ENCODE measurements at regions not wholly inside any gene's neighbourhood (a gene's known extent, or its start where the extent isn't known, plus 50 kb on each side); places are given as distances from the start of the nearest gene placed in this dataset.

DNA sequence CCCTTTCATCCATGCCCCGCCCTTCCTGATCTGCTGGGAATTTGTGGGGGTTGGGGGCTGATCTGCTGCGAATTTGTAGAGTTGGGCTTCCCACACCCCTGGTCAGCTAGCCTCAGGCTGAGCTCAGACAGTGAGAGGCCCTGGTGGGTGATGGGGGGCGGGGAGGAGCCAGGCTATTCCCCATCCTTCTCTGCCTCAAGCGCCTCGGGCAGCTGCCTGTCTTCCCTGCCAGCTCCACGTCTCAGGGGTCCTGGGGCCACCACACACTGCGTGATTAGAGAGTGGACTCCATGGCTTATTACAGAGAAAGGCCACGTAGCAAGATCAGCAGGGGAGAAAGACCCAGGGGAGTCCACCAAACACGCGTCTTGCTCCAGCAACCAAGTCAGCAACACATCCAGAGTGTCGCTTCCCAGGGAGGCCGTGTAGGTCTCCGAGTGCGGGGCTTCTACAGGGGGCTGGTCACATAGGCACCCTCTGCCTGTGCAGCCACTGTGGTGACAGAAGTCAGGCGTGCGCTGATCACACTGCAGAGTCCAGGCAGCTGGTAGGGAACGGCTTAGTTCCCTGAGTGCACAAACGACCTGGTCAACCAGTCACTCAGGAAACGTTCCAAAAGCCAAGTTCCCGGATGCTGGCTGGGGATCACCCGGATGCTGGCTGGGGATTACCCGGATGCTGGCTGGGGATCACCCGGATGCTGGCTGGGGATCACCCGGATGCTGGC is 254.4 kb upstream of the SFSWAP start:
- TF ChIP-seq POLR2A (IDR thresholded peaks at IDR 0.05; ENCODE audit: extremely low read depth, insufficient read length) = no peak
- TF ChIP-seq, protein P1, sequence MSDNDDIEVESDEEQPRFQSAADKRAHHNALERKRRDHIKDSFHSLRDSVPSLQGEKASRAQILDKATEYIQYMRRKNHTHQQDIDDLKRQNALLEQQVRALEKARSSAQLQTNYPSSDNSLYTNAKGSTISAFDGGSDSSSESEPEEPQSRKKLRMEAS (IDR thresholded peaks at IDR 0.05; ENCODE audit: low read depth, low read length) = no peak
- TF ChIP-seq, protein P2, sequence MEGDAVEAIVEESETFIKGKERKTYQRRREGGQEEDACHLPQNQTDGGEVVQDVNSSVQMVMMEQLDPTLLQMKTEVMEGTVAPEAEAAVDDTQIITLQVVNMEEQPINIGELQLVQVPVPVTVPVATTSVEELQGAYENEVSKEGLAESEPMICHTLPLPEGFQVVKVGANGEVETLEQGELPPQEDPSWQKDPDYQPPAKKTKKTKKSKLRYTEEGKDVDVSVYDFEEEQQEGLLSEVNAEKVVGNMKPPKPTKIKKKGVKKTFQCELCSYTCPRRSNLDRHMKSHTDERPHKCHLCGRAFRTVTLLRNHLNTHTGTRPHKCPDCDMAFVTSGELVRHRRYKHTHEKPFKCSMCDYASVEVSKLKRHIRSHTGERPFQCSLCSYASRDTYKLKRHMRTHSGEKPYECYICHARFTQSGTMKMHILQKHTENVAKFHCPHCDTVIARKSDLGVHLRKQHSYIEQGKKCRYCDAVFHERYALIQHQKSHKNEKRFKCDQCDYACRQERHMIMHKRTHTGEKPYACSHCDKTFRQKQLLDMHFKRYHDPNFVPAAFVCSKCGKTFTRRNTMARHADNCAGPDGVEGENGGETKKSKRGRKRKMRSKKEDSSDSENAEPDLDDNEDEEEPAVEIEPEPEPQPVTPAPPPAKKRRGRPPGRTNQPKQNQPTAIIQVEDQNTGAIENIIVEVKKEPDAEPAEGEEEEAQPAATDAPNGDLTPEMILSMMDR (IDR thresholded peaks at IDR 0.05; ENCODE audit: low read depth, low read length) = no peak
- TF ChIP-seq MYC (IDR thresholded peaks at IDR 0.05; ENCODE audit: low read depth, low read length) = no peak

All from NB4 (cell line).